ENCODE measurements at regions not wholly inside any gene's neighbourhood (a gene's known extent, or its start where the extent isn't known, plus 50 kb on each side); places are given as distances from the start of the nearest gene placed in this dataset.
"Not testable (repeated sequence)": the region's sequence is repeated elsewhere in the genome, so short reads cannot be mapped to it uniquely, and the experiment has no call there.

DNA sequence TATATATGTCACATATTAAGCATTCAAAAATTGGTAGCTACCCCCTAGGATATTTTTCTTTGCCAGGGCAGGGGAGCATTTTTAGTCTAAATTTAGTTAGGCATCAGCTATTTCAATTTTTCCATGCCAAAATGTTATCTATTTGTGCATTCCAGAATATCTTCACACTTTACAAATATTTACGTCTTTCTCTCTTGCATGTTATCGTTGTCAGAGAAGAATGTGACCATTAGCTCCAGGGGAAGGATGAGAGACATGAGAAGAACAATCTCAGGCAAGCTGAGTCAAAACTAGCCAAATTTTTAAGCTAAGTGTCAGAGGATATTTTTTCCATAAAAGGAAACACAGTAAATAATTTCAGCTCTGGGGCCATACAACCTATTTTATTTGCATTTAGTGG lies 885.0 kb upstream of the EPHA5 start:
- no peak overlapping the region for H3K4me3 Mint-ChIP-seq
- TF ChIP-seq CTCF (conservative IDR thresholded peaks at IDR 0.05): no peak
- H3K27ac Mint-ChIP-seq: no peak overlapping the region
- no peaks in the 10 kb centered on the region for H3K36me3 Mint-ChIP-seq
- no peak for DNase-seq (ENCODE audit: extremely low spot score, unreplicated experiment)
- no peaks in the 10 kb centered on the region for H3K4me1 Mint-ChIP-seq (ENCODE audit: unreplicated experiment)
- no peaks in the 10 kb centered on the region for H3K9me3 Mint-ChIP-seq
- H3K27me3 Mint-ChIP-seq: no peaks in the 10 kb centered on the region

GRCh38 chr4:66554826-66555225 lies 884.5 kb upstream of the EPHA5 start:
- DNase-seq (ENCODE audit: extremely low spot score, unreplicated experiment): no peak
- TF ChIP-seq CTCF (conservative IDR thresholded peaks at IDR 0.05): no peak
- Mint-ChIP-seq H3K4me3 (no peak overlapping the region), H3K4me1 (ENCODE audit: unreplicated experiment) (no peaks in the 10 kb centered on the region), H3K9me3 (no peaks in the 10 kb centered on the region), H3K27me3 (no peaks in the 10 kb centered on the region), H3K36me3 (no peaks in the 10 kb centered on the region), H3K27ac (no peak overlapping the region)

DNA sequence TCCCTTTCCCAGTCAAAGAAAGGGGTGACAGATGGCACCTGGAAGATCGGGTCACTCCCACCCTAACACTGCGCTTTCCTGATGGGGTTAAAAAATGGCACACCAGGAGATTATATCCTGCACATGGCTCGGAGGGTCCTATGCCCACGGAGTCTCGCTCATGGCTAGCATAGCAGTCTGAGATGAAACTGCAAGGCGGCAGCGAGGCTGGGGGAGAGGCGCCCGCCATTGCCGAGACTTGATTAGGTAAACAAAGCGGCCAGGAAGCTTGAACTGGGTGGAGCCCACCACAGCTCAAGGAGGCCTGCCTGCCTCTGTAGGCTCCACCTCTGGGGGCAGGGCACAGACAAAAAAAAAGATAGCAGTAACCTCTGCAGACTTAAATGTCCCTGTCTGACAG lies 875.0 kb upstream of the EPHA5 start:
- H3K4me1 Mint-ChIP-seq (ENCODE audit: unreplicated experiment); DNase-seq (ENCODE audit: extremely low spot score, unreplicated experiment); H3K27ac Mint-ChIP-seq; H3K4me3 Mint-ChIP-seq; H3K27me3 Mint-ChIP-seq; H3K36me3 Mint-ChIP-seq; H3K9me3 Mint-ChIP-seq: not testable (repeated sequence)

GRCh38 chr4:66544281-66544680 lies 874.0 kb upstream of the EPHA5 start:
- no peak for DNase-seq (ENCODE audit: extremely low spot score, unreplicated experiment)
- no peaks in the 10 kb centered on the region for H3K27me3 Mint-ChIP-seq
- H3K27ac Mint-ChIP-seq: no peak overlapping the region
- no peaks in the 10 kb centered on the region for H3K4me1 Mint-ChIP-seq (ENCODE audit: unreplicated experiment)
- H3K4me3 Mint-ChIP-seq: no peak overlapping the region
- H3K9me3 Mint-ChIP-seq: peaks cover 4% of the 10 kb centered on the region
- peaks cover 3% of the 10 kb centered on the region for H3K36me3 Mint-ChIP-seq
- no peak for TF ChIP-seq CTCF (conservative IDR thresholded peaks at IDR 0.05)

DNA sequence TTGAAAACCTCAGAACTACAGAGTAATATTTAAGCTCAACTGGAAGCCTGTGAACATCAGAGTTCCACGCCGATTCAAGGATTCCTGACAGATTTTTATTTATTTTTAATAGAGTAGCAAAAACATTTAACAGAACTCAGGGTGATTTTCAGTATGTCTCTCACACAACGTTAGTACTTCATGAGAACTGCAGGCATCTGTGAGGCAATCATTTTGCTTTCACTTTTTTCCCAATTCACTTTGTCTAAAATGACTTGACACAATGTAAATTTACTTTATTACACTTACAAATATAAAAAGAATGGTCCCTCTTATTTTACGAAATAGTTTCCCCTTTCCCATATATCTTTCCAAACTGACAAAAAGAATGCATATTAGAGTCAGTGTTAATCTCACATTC lies 869.5 kb upstream of the EPHA5 start:
- no peaks in the 10 kb centered on the region for H3K27me3 Mint-ChIP-seq
- no peaks in the 10 kb centered on the region for H3K4me1 Mint-ChIP-seq (ENCODE audit: unreplicated experiment)
- no peak overlapping the region for H3K27ac Mint-ChIP-seq
- DNase-seq (ENCODE audit: extremely low spot score, unreplicated experiment): no peak
- H3K4me3 Mint-ChIP-seq: no peak overlapping the region
- peaks cover 4% of the 10 kb centered on the region for H3K9me3 Mint-ChIP-seq
- H3K36me3 Mint-ChIP-seq: peaks cover 3% of the 10 kb centered on the region
- no peak for TF ChIP-seq CTCF (conservative IDR thresholded peaks at IDR 0.05)

GRCh38 chr4:66524781-66525180 lies 854.5 kb upstream of the EPHA5 start:
- Mint-ChIP-seq H3K4me3 (no peak overlapping the region), H3K4me1 (ENCODE audit: unreplicated experiment) (no peaks in the 10 kb centered on the region), H3K9me3 (no peaks in the 10 kb centered on the region), H3K27ac (no peak overlapping the region), H3K36me3 (no peaks in the 10 kb centered on the region), H3K27me3 (no peaks in the 10 kb centered on the region)
- DNase-seq (ENCODE audit: extremely low spot score, unreplicated experiment): no peak
- no peak for TF ChIP-seq CTCF (conservative IDR thresholded peaks at IDR 0.05)
